Stomach (tissue), 8 donors: ENCODE measurements at regions not wholly inside any gene's neighbourhood (a gene's known extent, or its start where the extent isn't known, plus 50 kb on each side); places are given as distances from the start of the nearest gene placed in this dataset.
A peak's percentile ranks its signal among the peaks of the same experiment; 100 is the strongest.

ENCODE experiments used
- DNase-seq, 2 donors: peaks; one replicate each; pipeline versions ENCODE4 v3.0.0 to v3.0.0-alpha.2; 2013 to 2019
- H3K27ac ChIP-seq, 5 donors: fragments of 200-600 bp in 4 of 5; sonication (generic) in 4 of 5; one replicate each; pipeline ENCODE4 v1.5.1; 2013 to 2019; ENCODE audit warnings: mild to moderate bottlenecking in 1 of 5, moderate library complexity in 1 of 5
- H3K27me3 ChIP-seq, 3 donors: fragments of 200-600 bp; sonication (generic); one replicate each; pipeline ENCODE4 v1.5.1; 2017 to 2019; ENCODE audit warnings: mixed run types in 1 of 3
- H3K36me3 ChIP-seq, 4 donors: fragments of 200-600 bp; sonication (generic); 1 replicate in 3 of 4; 2 replicates in 1 of 4; pipeline ENCODE4 v1.5.1; 2016 to 2019
- H3K4me1 ChIP-seq, 4 donors: fragments of 200-600 bp; sonication (generic); one replicate each; pipeline ENCODE4 v1.5.1; 2016 to 2019
- H3K4me3 ChIP-seq, 4 donors: fragments of 200-600 bp; sonication (generic) in 3 of 4; one replicate each; pipeline ENCODE4 v1.5.1; 2016 to 2019; ENCODE audit warnings: mild to moderate bottlenecking in 1 of 4
- H3K9me3 ChIP-seq, 4 donors: fragments of 200-600 bp; sonication (generic); one replicate each; pipeline ENCODE4 v1.5.1; 2016 to 2019
- EP300 ChIP-seq: sonication (generic); formaldehyde crosslinking; IDR thresholded peaks from one replicate; pipeline ENCODE4 v1.6.1; 2017; ENCODE audit warnings: antibody characterized with exemption
- POLR2A ChIP-seq, 4 donors: fragments of 450-650 bp; IDR thresholded peaks; one replicate each; pipeline ENCODE4 v1.6.1; 2016; ENCODE audit warnings: antibody characterized with exemption in 4 of 4, control low read depth in 2 of 4, mild to moderate bottlenecking in 1 of 4, moderate library complexity in 1 of 4
- POLR2AphosphoS5 ChIP-seq, 3 donors: sonication (generic); formaldehyde crosslinking; IDR thresholded peaks; one replicate each; pipeline ENCODE4 v1.6.1; 2016; ENCODE audit warnings: antibody characterized with exemption in 3 of 3
- WGBS, 5 donors: extraction: QIAGEN DNeasy Blood & Tissue Kit in 3 of 5; methylation state at CpG; one replicate each; pipeline versions ENCODE4 v1.1.5 to v1.1.7; 2013 to 2018; 5-methylcytosine and 5-hydroxymethylcytosine counted together
- intact Hi-C: fragments of 100-400 bp; cut with DNase I; formaldehyde crosslinking; loops from one replicate; pipeline ENCODE4 v1.15.1; 2023; ENCODE audit warnings: low total_unique reads
- TF ChIP-seq, protein P1 (sequence below), 7 experiments: fragments of 450-650 bp in 4 of 7; fragments of 200-600 bp in 3 of 7; sonication (generic) in 3 of 7; IDR thresholded peaks; one replicate each; pipeline ENCODE4 v1.5.1; 2016 to 2019; ENCODE audit warnings: antibody characterized with exemption in 7 of 7, control low read depth in 2 of 7, mild to moderate bottlenecking in 1 of 7
- donor health status: healthy with polysubstance abuse.
- donor health status: Bipolar disorder and iron deficiency.
- donor health status: healthy.

- TF ChIP-seq EP300 = no peak
- TF ChIP-seq, protein P1, sequence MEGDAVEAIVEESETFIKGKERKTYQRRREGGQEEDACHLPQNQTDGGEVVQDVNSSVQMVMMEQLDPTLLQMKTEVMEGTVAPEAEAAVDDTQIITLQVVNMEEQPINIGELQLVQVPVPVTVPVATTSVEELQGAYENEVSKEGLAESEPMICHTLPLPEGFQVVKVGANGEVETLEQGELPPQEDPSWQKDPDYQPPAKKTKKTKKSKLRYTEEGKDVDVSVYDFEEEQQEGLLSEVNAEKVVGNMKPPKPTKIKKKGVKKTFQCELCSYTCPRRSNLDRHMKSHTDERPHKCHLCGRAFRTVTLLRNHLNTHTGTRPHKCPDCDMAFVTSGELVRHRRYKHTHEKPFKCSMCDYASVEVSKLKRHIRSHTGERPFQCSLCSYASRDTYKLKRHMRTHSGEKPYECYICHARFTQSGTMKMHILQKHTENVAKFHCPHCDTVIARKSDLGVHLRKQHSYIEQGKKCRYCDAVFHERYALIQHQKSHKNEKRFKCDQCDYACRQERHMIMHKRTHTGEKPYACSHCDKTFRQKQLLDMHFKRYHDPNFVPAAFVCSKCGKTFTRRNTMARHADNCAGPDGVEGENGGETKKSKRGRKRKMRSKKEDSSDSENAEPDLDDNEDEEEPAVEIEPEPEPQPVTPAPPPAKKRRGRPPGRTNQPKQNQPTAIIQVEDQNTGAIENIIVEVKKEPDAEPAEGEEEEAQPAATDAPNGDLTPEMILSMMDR (IDR thresholded peaks at IDR 0.05) = no peak
- H3K4me3 ChIP-seq = no peak overlapping the region
- no peaks in the 10 kb centered on the region for H3K4me1 ChIP-seq
- H3K27me3 ChIP-seq = no peaks in the 10 kb centered on the region
- DNase-seq = peak in 1 of 2 donors; percentile 22
- H3K9me3 ChIP-seq = peaks cover 0 to 4% (median 0%) of the 10 kb centered on the region in 4 donors
- no peaks in the 10 kb centered on the region for H3K36me3 ChIP-seq
- intact Hi-C loops = no loop called here
- no peak overlapping the region for H3K27ac ChIP-seq
These were observed 106.7 kb upstream of the GUCY1A1 start for GRCh38 chr4:155559915-155560314.

- Histone ChIP-seq H3K4me3 (no peak overlapping the region), H3K36me3 (no peaks in the 10 kb centered on the region), H3K27me3 (no peaks in the 10 kb centered on the region), H3K9me3 (peaks cover 0 to 18% (median 7%) of the 10 kb centered on the region in 4 donors), H3K27ac (no peak overlapping the region), H3K4me1 (no peaks in the 10 kb centered on the region)
- DNase-seq = no peak
- WGBS, 5 donors = 76 to 100% (median 87%) methylated on average over 2 to 3 of the region's 3 CpGs
- TF ChIP-seq POLR2AphosphoS5 (IDR thresholded peaks at IDR 0.05) (no peak), EP300 (no peak), POLR2A (IDR thresholded peaks at IDR 0.05) (no peak)
- TF ChIP-seq, protein P1 (IDR thresholded peaks at IDR 0.05) = no peak
- intact Hi-C loops = no loop called here
These were observed 114.5 kb upstream of the GUCY1A1 start for GRCh38 chr4:155552180-155552579.

DNA sequence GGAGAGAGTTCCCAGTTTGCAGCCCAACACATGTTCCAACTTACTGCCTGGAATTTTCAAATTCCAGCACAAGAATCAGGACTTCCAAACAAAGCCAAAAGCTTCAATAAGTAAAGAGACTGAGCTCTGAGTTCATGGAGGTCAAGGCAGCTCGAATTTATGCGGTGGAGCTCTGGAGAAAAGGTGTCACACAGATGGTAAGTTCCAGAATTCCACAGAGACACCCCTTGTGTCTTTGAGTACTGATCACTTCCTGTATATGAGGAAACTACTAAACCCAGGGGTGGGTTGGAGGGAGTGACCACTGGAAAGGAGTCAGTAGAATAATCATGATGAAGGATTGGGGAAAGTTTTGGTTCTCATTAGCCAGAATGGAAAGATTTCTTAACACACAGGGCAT, 118.5 kb upstream of the GUCY1A1 start:
- Histone ChIP-seq H3K4me1 (peaks cover 0 to 8% (median 0%) of the 10 kb centered on the region in 4 donors), H3K4me3 (no peak overlapping the region), H3K27ac (no peak overlapping the region), H3K36me3 (no peaks in the 10 kb centered on the region), H3K9me3 (peaks cover 0 to 18% (median 5%) of the 10 kb centered on the region in 4 donors), H3K27me3 (no peaks in the 10 kb centered on the region)
- DNase-seq = no peak
- intact Hi-C loops = no loop called here
- WGBS, 5 donors = 29 to 49% (median 42%) methylated on average over 2 of the region's 2 CpGs
- TF ChIP-seq EP300 (no peak), POLR2A (IDR thresholded peaks at IDR 0.05) (no peak), POLR2AphosphoS5 (IDR thresholded peaks at IDR 0.05) (no peak)
- TF ChIP-seq, protein P1 (IDR thresholded peaks at IDR 0.05) = no peak

GRCh38 chr4:155546451-155546850, 120.2 kb upstream of the GUCY1A1 start:
- no peaks in the 10 kb centered on the region for H3K36me3 ChIP-seq
- DNase-seq = no peak
- 91 to 100% (median 96%) methylated on average over 3 of the region's 3 CpGs for WGBS, 5 donors

More at GRCh38 chr4:155546451-155546850, 120.2 kb upstream of the GUCY1A1 start:
- no peak overlapping the region for H3K27ac ChIP-seq
- H3K9me3 ChIP-seq = peaks cover 0 to 6% (median 3%) of the 10 kb centered on the region in 4 donors
- H3K4me3 ChIP-seq = no peak overlapping the region
- no peaks in the 10 kb centered on the region for H3K27me3 ChIP-seq
- H3K4me1 ChIP-seq = peaks cover 0 to 8% (median 0%) of the 10 kb centered on the region in 4 donors
- TF ChIP-seq POLR2A (IDR thresholded peaks at IDR 0.05) = no peak
- TF ChIP-seq, protein P1 (IDR thresholded peaks at IDR 0.05) = no peak
- TF ChIP-seq EP300 = no peak
- intact Hi-C loops = no loop called here
